ENCODE measurements at regions not wholly inside any gene's neighbourhood (a gene's known extent, or its start where the extent isn't known, plus 50 kb on each side); places are given as distances from the start of the nearest gene placed in this dataset.

- H3K9me3 ChIP-seq, result peaks cover 0 to 4% (median 0%) of the 10 kb centered on the region in 4 donors
- no peaks in the 10 kb centered on the region for H3K27me3 ChIP-seq
- no peaks in the 10 kb centered on the region for H3K4me1 ChIP-seq
- H3K27ac ChIP-seq, result no peak overlapping the region
- intact Hi-C loops (cut with DNase I), result no loop called here
- no peaks in the 10 kb centered on the region for H3K36me3 ChIP-seq
- TF ChIP-seq POLR2AphosphoS5 (IDR thresholded peaks at IDR 0.05) (no peak), POLR2A (IDR thresholded peaks at IDR 0.05) (no peak), CTCF (IDR thresholded peaks at IDR 0.05) (no peak), EP300 (IDR thresholded peaks at IDR 0.05) (no peak)
- 22 to 37% methylated on average over 2 of the region's 2 CpGs for WGBS, 2 donors
- DNase-seq, result no peak
- H3K4me3 ChIP-seq, result no peak overlapping the region
Measured at GRCh38 chr12:17326649-17327048, 720.7 kb upstream of the LMO3 start.

DNA sequence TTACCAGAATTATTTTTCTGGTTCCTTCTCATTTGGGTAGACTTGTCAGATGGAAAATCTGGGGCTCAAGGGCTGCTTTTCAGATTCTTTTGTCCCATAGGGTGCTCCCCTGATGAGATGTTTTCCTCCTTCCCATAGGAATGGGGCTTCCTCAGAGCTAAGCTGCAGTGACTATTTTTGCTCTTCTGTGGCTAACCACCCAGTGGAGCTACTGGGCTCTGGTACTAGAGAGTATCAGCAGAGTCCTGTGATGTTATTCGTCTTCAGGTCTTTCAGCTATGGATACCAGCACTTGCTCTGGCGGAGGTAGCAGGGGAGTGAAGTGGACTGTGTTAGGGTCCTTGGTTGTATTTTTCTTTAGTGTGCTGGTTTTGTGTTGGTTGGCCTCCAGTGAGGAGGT is 716.1 kb upstream of the LMO3 start:
- TF ChIP-seq EP300 (IDR thresholded peaks at IDR 0.05), result no peak
- no peak for TF ChIP-seq POLR2AphosphoS5 (IDR thresholded peaks at IDR 0.05)
- no peak for TF ChIP-seq POLR2A (IDR thresholded peaks at IDR 0.05)
- TF ChIP-seq CTCF (IDR thresholded peaks at IDR 0.05), result no peak
- H3K4me1 ChIP-seq, result no peaks in the 10 kb centered on the region
- no peak overlapping the region for H3K4me3 ChIP-seq
- WGBS, 2 donors, result 90 to 95% methylated on average over 2 of the region's 2 CpGs
- no peak overlapping the region for H3K27ac ChIP-seq
- DNase-seq, result no peak
- intact Hi-C loops (cut with DNase I), result no loop called here
- no peaks in the 10 kb centered on the region for H3K36me3 ChIP-seq
- peaks cover 0 to 4% (median 0%) of the 10 kb centered on the region in 4 donors for H3K9me3 ChIP-seq
- no peaks in the 10 kb centered on the region for H3K27me3 ChIP-seq

DNA sequence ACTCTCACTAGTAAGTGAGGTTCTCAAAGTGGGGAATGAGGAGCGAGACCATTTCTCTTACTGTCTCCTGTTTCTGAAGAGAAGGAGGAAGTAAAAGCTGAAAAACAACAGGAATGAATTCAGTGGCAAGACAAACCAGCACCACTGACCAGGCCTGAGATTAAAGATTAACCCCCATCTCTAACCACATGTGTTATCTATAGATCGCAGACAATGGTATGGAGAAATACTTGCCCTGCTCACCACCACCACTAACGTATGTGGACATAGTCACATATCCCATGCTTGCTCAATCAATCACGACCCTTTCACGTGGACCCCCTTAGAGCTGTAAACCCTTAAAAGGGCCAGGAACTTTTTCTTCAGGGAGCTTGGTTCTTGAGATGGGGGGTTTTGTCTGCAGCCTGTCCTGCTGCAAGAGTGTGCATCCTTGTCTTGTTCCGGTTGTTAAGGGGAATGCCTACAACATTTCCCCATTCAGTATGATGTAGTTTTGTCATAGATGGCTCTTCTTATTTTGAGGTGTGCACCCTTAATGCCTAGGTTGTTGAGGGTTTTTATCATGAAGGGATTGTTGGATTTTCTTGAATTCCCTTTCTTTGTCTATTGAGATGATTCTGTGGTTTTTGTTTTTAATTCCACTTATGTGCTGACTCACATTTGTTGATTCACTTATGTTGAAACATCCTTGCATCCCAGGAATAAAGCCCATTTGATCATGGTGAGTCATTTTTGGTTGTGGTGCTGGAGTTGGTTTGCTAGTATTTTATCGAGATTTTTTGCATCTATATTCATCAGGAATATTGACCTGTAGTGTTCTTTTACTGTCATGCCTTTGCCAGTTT is 698.8 kb upstream of the LMO3 start:
- Histone ChIP-seq H3K9me3 (peaks cover 0 to 12% (median 0%) of the 10 kb centered on the region in 4 donors), H3K27ac (no peak overlapping the region), H3K27me3 (no peaks in the 10 kb centered on the region), H3K4me3 (no peak overlapping the region), H3K4me1 (no peaks in the 10 kb centered on the region), H3K36me3 (no peaks in the 10 kb centered on the region)
- 86 to 87% methylated on average over 7 of the region's 7 CpGs for WGBS, 2 donors
- no peak for DNase-seq
- intact Hi-C loops (cut with DNase I), result no loop called here
- TF ChIP-seq POLR2AphosphoS5 (IDR thresholded peaks at IDR 0.05) (no peak), CTCF (IDR thresholded peaks at IDR 0.05) (no peak), POLR2A (IDR thresholded peaks at IDR 0.05) (no peak), EP300 (IDR thresholded peaks at IDR 0.05) (no peak)

DNA sequence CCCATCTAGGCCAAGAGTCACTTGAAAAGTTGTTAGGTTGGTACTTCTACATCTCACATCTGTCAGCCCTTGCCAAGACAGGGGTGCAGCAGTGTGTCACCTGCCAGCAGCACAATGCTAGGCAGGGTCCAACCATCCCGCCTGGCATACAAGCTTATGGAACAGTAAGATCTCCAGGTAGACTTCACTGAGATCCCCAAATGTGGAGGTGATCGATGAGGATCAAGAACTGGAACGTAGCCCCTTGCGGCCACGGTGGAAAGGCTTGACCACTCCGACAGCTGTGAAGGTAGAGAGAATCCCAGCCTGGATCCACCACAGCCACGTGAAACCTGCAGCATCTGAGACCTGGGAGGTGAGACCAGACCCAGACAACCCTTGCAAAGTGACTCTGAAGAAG is 696.0 kb upstream of the LMO3 start:
- H3K36me3 ChIP-seq, result no peaks in the 10 kb centered on the region
- DNase-seq, result no peak
- no peak overlapping the region for H3K4me3 ChIP-seq
- H3K4me1 ChIP-seq, result no peaks in the 10 kb centered on the region
- intact Hi-C loops (cut with DNase I), result no loop called here
- peaks cover 0 to 17% (median 0%) of the 10 kb centered on the region in 4 donors for H3K9me3 ChIP-seq
- WGBS, 2 donors, result 90 to 94% methylated on average over 7 of the region's 7 CpGs
- H3K27me3 ChIP-seq, result no peaks in the 10 kb centered on the region
- H3K27ac ChIP-seq, result no peak overlapping the region
- no peak for TF ChIP-seq POLR2A (IDR thresholded peaks at IDR 0.05)
- no peak for TF ChIP-seq CTCF (IDR thresholded peaks at IDR 0.05)
- no peak for TF ChIP-seq EP300 (IDR thresholded peaks at IDR 0.05)
- no peak for TF ChIP-seq POLR2AphosphoS5 (IDR thresholded peaks at IDR 0.05)
